Endothelial cell of umbilical vein (primary cell): ENCODE measurements at regions not wholly inside any gene's neighbourhood (a gene's known extent, or its start where the extent isn't known, plus 50 kb on each side); places are given as distances from the start of the nearest gene placed in this dataset.

Source experiments
- BruUV-seq: library from RNA; stranded (reverse); fragments of 400-500 nt; replicated peaks from 2 replicates; lab custom pipeline; 2021; lab: Mats Ljungman, UMichigan
- CTCF ChIA-PET: fragments of 300-600, 350-600 bp; sonication (Branson Sonifier 250); formaldehyde crosslinking; loops from one replicate; lab custom pipeline; 2021; ENCODE audit warnings: antibody characterized with exemption, inconsistent platforms; lab: Charles Lee
- POLR2A ChIA-PET: fragments of 300-600, 350-600 bp; sonication (Branson Sonifier 250); formaldehyde crosslinking; loops from one replicate; lab custom pipeline; 2021; ENCODE audit warnings: antibody characterized with exemption, inconsistent platforms; lab: Charles Lee
- DNase-seq: peaks from one replicate; pipeline ENCODE4 v3.0.0-alpha.2; 2011; ENCODE audit warnings: low read depth, low spot score
- FAIRE-seq: peaks from 2 replicates; lab custom pipeline; 2011; peaks lifted over from hg19 to GRCh38; lab: Jason Lieb, UNC
- H2AFZ ChIP-seq: 2 replicates; pipeline ENCODE4 v1.6.0; 2012; ENCODE audit warnings: low read depth, low read length, control low read depth, inconsistent platforms
- H3K27ac ChIP-seq: 2 replicates; pipeline ENCODE4 v1.5.1; 2011; ENCODE audit warnings: low read depth, mild to moderate bottlenecking, control low read depth, low read length, moderate library complexity; ENCODE audit not compliant: insufficient read depth
- H3K27me3 ChIP-seq, 2 experiments: 2 replicates each; pipeline versions ENCODE4 v1.6.0 to v1.6.1; 2011; ENCODE audit warnings: low read length in 2 of 2, mixed read lengths in 1 of 2; ENCODE audit not compliant: control insufficient read depth in 2 of 2, insufficient read depth in 2 of 2
- H3K36me3 ChIP-seq, 2 experiments: 2 replicates in 1 of 2; 3 replicates in 1 of 2; pipeline ENCODE4 v1.5.1; 2011; ENCODE audit warnings: low read length in 2 of 2, mild to moderate bottlenecking in 1 of 2, moderate library complexity in 1 of 2; ENCODE audit not compliant: control insufficient read depth in 2 of 2, insufficient read depth in 2 of 2; ENCODE audit errors: extremely low read depth in 1 of 2
- H3K4me1 ChIP-seq: 3 replicates; pipeline ENCODE4 v1.5.1; 2011; ENCODE audit warnings: mild to moderate bottlenecking, low read length; ENCODE audit not compliant: control insufficient read depth, insufficient read depth; ENCODE audit errors: extremely low read depth
- H3K4me2 ChIP-seq: 2 replicates; pipeline ENCODE4 v1.6.1; 2011; ENCODE audit warnings: low read length, control low read depth, mixed read lengths; ENCODE audit not compliant: insufficient read depth
- H3K4me3 ChIP-seq, 3 experiments: fragments of 200-600 bp in 1 of 3; sonication (generic), shearing (Covaris generic) in 1 of 3; replicated peaks in 1 of 3; 2 replicates each; pipeline ENCODE4 v1.5.1; 2011 to 2016; ENCODE audit warnings: control low read depth in 3 of 3, low read length in 3 of 3, mild to moderate bottlenecking in 2 of 3, inconsistent platforms in 1 of 3, low read depth in 1 of 3, moderate library complexity in 1 of 3; ENCODE audit not compliant: insufficient read depth in 1 of 3
- H3K79me2 ChIP-seq: 2 replicates; pipeline ENCODE4 v1.6.0; 2012; ENCODE audit warnings: low read length, inconsistent platforms; ENCODE audit not compliant: control insufficient read depth, insufficient read depth
- H3K9ac ChIP-seq: replicated peaks from 2 replicates; pipeline ENCODE3; 2011; ENCODE audit warnings: low read length, control low read depth; ENCODE audit not compliant: insufficient read depth; ENCODE audit errors: extremely low read depth
- H3K9me1 ChIP-seq: replicated peaks from 3 replicates; pipeline ENCODE4 v1.6.0; 2011; ENCODE audit warnings: mild to moderate bottlenecking, low read length; ENCODE audit not compliant: control insufficient read depth, insufficient read depth; ENCODE audit errors: extremely low read depth
- H3K9me3 ChIP-seq: replicated peaks from 2 replicates; pipeline ENCODE4 v1.5.1; 2012; ENCODE audit warnings: low read length, inconsistent platforms; ENCODE audit not compliant: control insufficient read depth, insufficient read depth
- H4K20me1 ChIP-seq: replicated peaks from 2 replicates; pipeline ENCODE3; 2011; ENCODE audit warnings: mild to moderate bottlenecking, low read length; ENCODE audit not compliant: control insufficient read depth, insufficient read depth; ENCODE audit errors: extremely low read depth
- CTCF ChIP-seq, 2 donors: IDR thresholded peaks; 1 replicate in 1 of 2; 2 replicates in 1 of 2; pipeline ENCODE4 v1.5.1; 2011; ENCODE audit warnings: low read length in 2 of 2, mild to moderate bottlenecking in 2 of 2, moderate library complexity in 2 of 2, control low read depth in 1 of 2, inconsistent platforms in 1 of 2, low read depth in 1 of 2; ENCODE audit not compliant: insufficient read depth in 1 of 2; ENCODE audit errors: extremely low read depth in 1 of 2
- EZH2 ChIP-seq: IDR thresholded peaks from 2 replicates; pipeline ENCODE4 v1.6.1; 2012; ENCODE audit warnings: borderline replicate concordance, low read depth, mild to moderate bottlenecking, moderate library complexity, low read length, inconsistent platforms; ENCODE audit not compliant: severe bottlenecking
- FOS ChIP-seq: IDR thresholded peaks from 2 replicates; pipeline ENCODE4 v1.6.1; 2011; ENCODE audit warnings: mild to moderate bottlenecking, low read length, moderate library complexity, borderline replicate concordance; ENCODE audit not compliant: insufficient read depth
- GATA2 ChIP-seq: IDR thresholded peaks from 2 replicates; pipeline ENCODE4 v1.7.0; 2011; ENCODE audit warnings: low read depth, mild to moderate bottlenecking, moderate library complexity, mixed read lengths, low read length; ENCODE audit not compliant: insufficient read length, insufficient read depth
- JUN ChIP-seq: IDR thresholded peaks from 2 replicates; pipeline ENCODE4 v1.6.1; 2011; ENCODE audit warnings: borderline replicate concordance, low read depth; ENCODE audit not compliant: insufficient read length, insufficient read depth
- MAX ChIP-seq: IDR thresholded peaks from 2 replicates; pipeline ENCODE4 v1.6.1; 2011; ENCODE audit not compliant: insufficient read depth, insufficient read length
- MYC ChIP-seq: IDR thresholded peaks from one replicate; pipeline ENCODE4 v1.6.1; 2011; ENCODE audit warnings: mild to moderate bottlenecking, low read depth, low read length
- POLR2A ChIP-seq: IDR thresholded peaks from 2 replicates; pipeline ENCODE4 v1.6.1; 2012; ENCODE audit warnings: low read depth, mild to moderate bottlenecking, control low read depth, low read length
- POLR2AphosphoS5 ChIP-seq: IDR thresholded peaks from 2 replicates; pipeline ENCODE4 v1.6.1; 2012; ENCODE audit warnings: low read depth, mild to moderate bottlenecking, control low read depth, low read length, moderate library complexity; ENCODE audit not compliant: insufficient read depth
- dilution Hi-C: fragments of 300-500 bp; cut with MboI; formaldehyde crosslinking; loops from one replicate; pipeline ENCODE4 v1.15.0; 2019; ENCODE audit warnings: low sequenced_read_pairs; ENCODE audit not compliant: extremely low pct_ligation_motif_present
- intact Hi-C: fragments of 100-400 bp; cut with micrococcal nuclease; formaldehyde crosslinking; loops from one replicate; pipeline ENCODE4 v1.10.0; 2022

GRCh38 chr5:144065786-144066185, 104.7 kb downstream of the YIPF5 start:
- BruUV-seq, result no TSS peak
- Histone ChIP-seq H2AFZ (no peak overlapping the region), H3K4me2 (no peak overlapping the region), H3K79me2 (no peaks in the 10 kb centered on the region), H3K27ac (no peak overlapping the region), H3K27me3 (no peaks in the 10 kb centered on the region), H3K4me1 (no peaks in the 10 kb centered on the region), H3K36me3 (no peaks in the 10 kb centered on the region), H4K20me1 (no peaks in the 10 kb centered on the region), H3K9me1 (no peaks in the 10 kb centered on the region), H3K4me3 (no peak overlapping the region), H3K9me3 (no peaks in the 10 kb centered on the region), H3K9ac (no peak overlapping the region)
- intact Hi-C loops, result no loop called here
- TF ChIP-seq MAX, result no peak
- no peak for TF ChIP-seq MYC
- TF ChIP-seq POLR2AphosphoS5, result no peak
- TF ChIP-seq CTCF (IDR thresholded peaks at IDR 0.05; ENCODE audit: extremely low read depth in 1 of 2, insufficient read depth in 1 of 2, low read depth in 1 of 2, low read length in 2 of 2), result no peak
- peak; percentile 41 for TF ChIP-seq GATA2
- TF ChIP-seq JUN, result no peak
- no peak for TF ChIP-seq EZH2
- no peak for TF ChIP-seq POLR2A
- no peak for TF ChIP-seq FOS
- dilution Hi-C loops, result no loop called here
- ChIA-PET CTCF (no interaction called here), POLR2A (no interaction called here)
- FAIRE-seq (no peak), DNase-seq (no peak)
